Upper lobe of left lung (tissue), 4 donors: ENCODE measurements at regions not wholly inside any gene's neighbourhood (a gene's known extent, or its start where the extent isn't known, plus 50 kb on each side); places are given as distances from the start of the nearest gene placed in this dataset.

Experiments
- EP300 ChIP-seq, 4 donors: sonication (generic); formaldehyde crosslinking; IDR thresholded peaks; one replicate each; pipeline ENCODE4 v1.5.1; 2017; ENCODE audit warnings: antibody characterized with exemption in 4 of 4, control low read depth in 2 of 4
- TF ChIP-seq, protein P1 (sequence below), 6 experiments: fragments of 450-650 bp in 4 of 6; fragments of 200-600 bp in 2 of 6; sonication (generic) in 2 of 6; IDR thresholded peaks; one replicate each; pipeline ENCODE4 v1.5.1; 2016 to 2019; ENCODE audit warnings: antibody characterized with exemption in 6 of 6

GRCh38 chr10:44713307-44713706, 197.8 kb upstream of the TMEM72 start:
- TF ChIP-seq, protein P1, sequence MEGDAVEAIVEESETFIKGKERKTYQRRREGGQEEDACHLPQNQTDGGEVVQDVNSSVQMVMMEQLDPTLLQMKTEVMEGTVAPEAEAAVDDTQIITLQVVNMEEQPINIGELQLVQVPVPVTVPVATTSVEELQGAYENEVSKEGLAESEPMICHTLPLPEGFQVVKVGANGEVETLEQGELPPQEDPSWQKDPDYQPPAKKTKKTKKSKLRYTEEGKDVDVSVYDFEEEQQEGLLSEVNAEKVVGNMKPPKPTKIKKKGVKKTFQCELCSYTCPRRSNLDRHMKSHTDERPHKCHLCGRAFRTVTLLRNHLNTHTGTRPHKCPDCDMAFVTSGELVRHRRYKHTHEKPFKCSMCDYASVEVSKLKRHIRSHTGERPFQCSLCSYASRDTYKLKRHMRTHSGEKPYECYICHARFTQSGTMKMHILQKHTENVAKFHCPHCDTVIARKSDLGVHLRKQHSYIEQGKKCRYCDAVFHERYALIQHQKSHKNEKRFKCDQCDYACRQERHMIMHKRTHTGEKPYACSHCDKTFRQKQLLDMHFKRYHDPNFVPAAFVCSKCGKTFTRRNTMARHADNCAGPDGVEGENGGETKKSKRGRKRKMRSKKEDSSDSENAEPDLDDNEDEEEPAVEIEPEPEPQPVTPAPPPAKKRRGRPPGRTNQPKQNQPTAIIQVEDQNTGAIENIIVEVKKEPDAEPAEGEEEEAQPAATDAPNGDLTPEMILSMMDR (IDR thresholded peaks at IDR 0.05): no peak
- no peak for TF ChIP-seq EP300 (IDR thresholded peaks at IDR 0.05)
